ENCODE measurements at regions not wholly inside any gene's neighbourhood (a gene's known extent, or its start where the extent isn't known, plus 50 kb on each side); places are given as distances from the start of the nearest gene placed in this dataset.
"Not testable (repeated sequence)": the region's sequence is repeated elsewhere in the genome, so short reads cannot be mapped to it uniquely, and the experiment has no call there.

GRCh38 chr4:23068287-23068686 is 375.6 kb downstream of the GBA3 start:
- DNase-seq = no peak

- DNase-seq = no peak
Measured at GRCh38 chr4:23062188-23062587, 369.5 kb downstream of the GBA3 start.

GRCh38 chr4:23061431-23061830 is 368.7 kb downstream of the GBA3 start:
- DNase-seq = no peak

GRCh38 chr4:23060776-23061175 is 368.0 kb downstream of the GBA3 start:
- no peak for DNase-seq

- no peak for DNase-seq
Measured at GRCh38 chr4:23058165-23058776, 365.5 kb downstream of the GBA3 start.

GRCh38 chr4:23041501-23041900 is 348.8 kb downstream of the GBA3 start:
- no peak for DNase-seq

- no peak for DNase-seq
Measured at GRCh38 chr4:23040539-23040938, 347.8 kb downstream of the GBA3 start.

- no peak for DNase-seq
Measured at GRCh38 chr4:23039818-23040217, 347.1 kb downstream of the GBA3 start.

GRCh38 chr4:23038626-23039491 is 346.1 kb downstream of the GBA3 start:
- DNase-seq = no peak

GRCh38 chr4:23036921-23037495 is 344.3 kb downstream of the GBA3 start:
- DNase-seq = no peak

GRCh38 chr4:23036503-23036902 is 343.8 kb downstream of the GBA3 start:
- no peak for DNase-seq

GRCh38 chr4:23035521-23036056 is 342.9 kb downstream of the GBA3 start:
- no peak for DNase-seq

- no peak for DNase-seq
Measured at GRCh38 chr4:23034731-23035130, 342.0 kb downstream of the GBA3 start.

- DNase-seq = no peak
Measured at GRCh38 chr4:23033796-23034195, 341.1 kb downstream of the GBA3 start.

GRCh38 chr4:23028875-23029274 is 336.1 kb downstream of the GBA3 start:
- no peak for DNase-seq

GRCh38 chr4:23023666-23024065 is 330.9 kb downstream of the GBA3 start:
- DNase-seq = no peak

GRCh38 chr4:23023121-23023520 is 330.4 kb downstream of the GBA3 start:
- DNase-seq = no peak

- no peak for DNase-seq
Measured at GRCh38 chr4:23022032-23022431, 329.3 kb downstream of the GBA3 start.

GRCh38 chr4:23021040-23021439 is 328.3 kb downstream of the GBA3 start:
- DNase-seq = no peak

GRCh38 chr4:23020399-23020798 is 327.7 kb downstream of the GBA3 start:
- DNase-seq = not testable (repeated sequence)

GRCh38 chr4:23016981-23017380 is 324.2 kb downstream of the GBA3 start:
- no peak for DNase-seq

GRCh38 chr4:23015821-23016220 is 323.1 kb downstream of the GBA3 start:
- no peak for DNase-seq

- no peak for DNase-seq
Measured at GRCh38 chr4:23009093-23009492, 316.4 kb downstream of the GBA3 start.

GRCh38 chr4:23006756-23007155 is 314.0 kb downstream of the GBA3 start:
- no peak for DNase-seq
